Muscle of arm (tissue), 1 donor: ENCODE measurements at regions not wholly inside any gene's neighbourhood (a gene's known extent, or its start where the extent isn't known, plus 50 kb on each side); places are given as distances from the start of the nearest gene placed in this dataset.

Experiments used
- DNase-seq: peaks from one replicate; pipeline ENCODE4 v3.0.0-alpha.2; 2013

- no peak for DNase-seq
These were observed 51.7 kb upstream of the NFKBIA start for GRCh38 chr14:35456261-35456660.

- DNase-seq: no peak
These were observed 53.9 kb upstream of the NFKBIA start for GRCh38 chr14:35458442-35458841.

GRCh38 chr14:35459776-35460175 is 55.2 kb upstream of the NFKBIA start:
- no peak for DNase-seq

- DNase-seq: peak; percentile 3
These were observed 63.2 kb upstream of the INSM2 start for GRCh38 chr14:35470755-35471154.

- no peak for DNase-seq
These were observed 62.2 kb upstream of the INSM2 start for GRCh38 chr14:35471803-35472202.

GRCh38 chr14:35474323-35474722 is 59.6 kb upstream of the INSM2 start:
- no peak for DNase-seq

- no peak for DNase-seq
These were observed 53.7 kb upstream of the INSM2 start for GRCh38 chr14:35480119-35480769.

GRCh38 chr14:35482994-35483515 is 50.9 kb upstream of the INSM2 start:
- no peak for DNase-seq
